ENCODE measurements at regions not wholly inside any gene's neighbourhood (a gene's known extent, or its start where the extent isn't known, plus 50 kb on each side); places are given as distances from the start of the nearest gene placed in this dataset.
"Not testable (repeated sequence)": the region's sequence is repeated elsewhere in the genome, so short reads cannot be mapped to it uniquely, and the experiment has no call there.

DNA sequence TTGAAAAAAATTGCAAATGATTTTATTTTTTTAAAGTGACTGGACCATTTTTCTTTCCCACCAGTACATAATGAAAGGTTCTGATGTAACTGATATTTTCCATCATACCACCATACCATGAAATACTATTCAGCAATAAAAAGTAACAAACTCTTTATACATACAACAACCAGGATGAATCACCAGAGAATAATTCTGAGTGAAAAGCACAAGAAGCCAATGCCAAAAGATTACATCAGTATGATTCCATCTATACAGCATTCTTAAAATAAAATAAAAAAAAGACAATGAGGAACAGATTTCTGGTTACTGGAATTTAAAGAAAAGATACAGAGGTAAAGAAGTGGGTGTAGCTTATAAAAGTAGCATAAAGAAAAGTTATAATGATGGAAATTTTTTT lies 423.7 kb upstream of the ST8SIA4 start:
- no peak for DNase-seq

DNA sequence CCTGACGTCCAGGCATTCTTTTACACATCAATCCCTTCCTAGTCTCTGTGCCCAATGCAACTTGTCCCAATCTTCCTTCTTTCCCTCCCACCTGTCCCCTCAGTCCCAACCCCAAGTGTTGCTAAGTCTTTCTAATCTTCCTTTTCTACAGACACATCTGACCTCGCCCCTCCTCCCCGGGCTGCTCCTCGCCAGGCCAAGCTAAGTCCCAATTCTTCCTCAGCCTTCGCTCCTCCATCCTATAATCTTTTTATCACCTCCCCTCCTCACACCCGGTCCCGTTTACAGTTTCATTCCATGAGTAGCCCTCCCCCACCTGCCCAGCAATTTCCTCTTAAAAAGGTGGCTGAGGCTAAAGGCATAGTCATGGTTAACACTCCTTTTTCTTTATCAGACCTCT lies 413.3 kb upstream of the ST8SIA4 start:
- DNase-seq, result not testable (repeated sequence)

DNA sequence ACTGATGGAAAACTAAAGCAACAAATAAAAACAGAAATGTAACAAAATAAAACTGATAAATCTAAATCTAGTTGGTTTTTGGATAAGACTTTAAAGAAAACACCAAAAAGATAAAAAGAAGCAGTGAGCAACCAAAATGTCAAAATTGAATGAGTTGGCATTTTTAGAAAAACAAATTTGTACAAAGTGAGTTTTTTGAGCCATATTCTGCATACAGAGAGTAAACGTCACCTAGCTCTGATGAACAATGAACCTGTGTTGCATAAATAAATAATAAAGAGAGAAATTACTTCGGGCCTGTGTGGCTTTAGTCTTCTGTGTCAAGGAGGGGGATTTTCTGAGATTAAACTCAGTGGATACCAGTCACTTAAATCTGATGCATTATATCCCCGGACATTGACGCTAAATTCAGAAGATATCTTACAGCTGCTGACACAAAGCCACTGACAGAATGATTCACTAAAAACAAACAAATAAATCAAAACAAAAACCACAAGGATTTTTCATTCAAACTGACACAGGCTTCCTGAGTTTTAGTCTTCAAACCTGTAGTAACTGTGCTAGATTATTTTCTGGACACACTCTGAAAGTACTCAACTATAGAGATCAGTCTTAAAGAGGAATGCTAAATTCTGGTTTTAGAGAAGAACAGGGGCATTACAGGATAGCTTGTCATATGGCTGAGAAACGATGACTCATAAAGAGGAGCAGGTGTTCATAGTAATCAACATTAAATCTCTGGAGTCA lies 403.5 kb upstream of the ST8SIA4 start:
- no peak for DNase-seq

DNA sequence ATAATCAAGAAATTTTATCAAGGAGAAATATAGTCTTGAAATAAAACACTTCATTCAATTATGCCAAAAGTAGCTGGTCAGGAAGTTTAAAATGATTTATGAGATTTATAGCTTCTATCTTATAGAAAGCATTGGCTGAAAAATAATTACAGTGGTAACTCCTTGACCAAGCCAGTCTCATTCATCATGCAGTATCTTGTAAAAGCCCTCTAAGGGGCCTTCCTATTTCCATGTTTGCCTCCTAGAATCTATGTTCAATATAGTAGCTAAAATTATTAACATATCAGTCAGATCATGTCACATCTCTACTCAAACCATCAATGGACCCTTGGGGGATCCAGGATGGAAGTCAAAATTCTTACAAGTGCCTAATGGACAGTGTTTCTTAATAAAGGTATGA lies 393.4 kb upstream of the ST8SIA4 start:
- DNase-seq, result no peak

DNA sequence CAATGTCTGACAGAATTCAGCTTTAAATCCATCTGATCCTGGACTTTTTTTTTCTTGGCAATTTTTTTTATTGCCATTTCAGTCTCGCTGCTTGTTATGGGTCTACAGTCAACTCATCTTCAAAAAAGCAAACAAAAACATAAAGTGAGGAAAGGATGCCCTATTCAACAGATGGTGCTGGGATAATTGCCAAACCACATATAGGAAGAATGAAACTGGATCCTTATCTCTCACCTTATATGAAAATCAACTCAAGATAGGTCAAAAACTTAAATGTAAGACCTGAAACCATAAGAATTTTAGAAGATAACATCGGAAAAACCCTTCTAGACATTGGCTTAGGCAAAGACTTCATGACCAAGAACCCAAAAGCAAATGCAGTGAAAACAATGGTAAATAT lies 389.1 kb upstream of the ST8SIA4 start:
- no peak for DNase-seq

DNA sequence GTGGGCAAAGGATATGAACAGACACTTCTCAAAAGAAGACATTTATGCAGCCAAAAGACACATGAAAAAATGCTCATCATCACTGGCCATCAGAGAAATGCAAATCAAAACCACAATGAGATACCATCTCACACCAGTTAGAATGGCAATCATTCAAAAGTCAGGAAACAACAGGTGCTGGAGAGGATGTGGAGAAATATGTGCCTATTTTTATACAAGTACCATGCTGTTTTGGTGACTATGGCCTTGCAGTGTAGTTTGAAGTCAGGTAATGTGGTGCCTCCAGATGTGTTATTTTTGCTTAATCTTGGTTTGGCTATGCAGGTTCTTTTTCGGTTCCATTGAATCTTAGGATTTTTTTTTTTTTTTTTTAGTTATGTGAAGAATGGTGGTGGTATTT lies 387.7 kb upstream of the ST8SIA4 start:
- not testable (repeated sequence) for DNase-seq

DNA sequence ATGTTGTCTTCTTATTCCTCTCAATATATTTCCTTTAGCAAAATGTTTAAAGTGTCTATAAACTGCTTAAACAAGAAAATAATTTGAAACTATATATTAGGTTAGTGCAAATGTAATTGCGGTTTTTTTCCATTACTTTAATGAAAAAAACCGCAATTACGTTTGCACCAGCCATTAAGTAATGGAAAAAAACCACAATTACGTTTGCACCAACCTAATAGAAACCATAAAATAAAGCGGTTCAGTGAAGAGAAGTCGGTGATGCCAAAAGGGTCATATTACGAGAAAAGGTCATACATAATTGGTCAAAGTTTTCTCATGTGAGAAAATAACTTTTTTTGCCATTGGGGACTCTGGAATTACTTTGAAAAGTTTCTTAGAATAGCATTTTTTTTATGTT lies 385.6 kb upstream of the ST8SIA4 start:
- no peak for DNase-seq

DNA sequence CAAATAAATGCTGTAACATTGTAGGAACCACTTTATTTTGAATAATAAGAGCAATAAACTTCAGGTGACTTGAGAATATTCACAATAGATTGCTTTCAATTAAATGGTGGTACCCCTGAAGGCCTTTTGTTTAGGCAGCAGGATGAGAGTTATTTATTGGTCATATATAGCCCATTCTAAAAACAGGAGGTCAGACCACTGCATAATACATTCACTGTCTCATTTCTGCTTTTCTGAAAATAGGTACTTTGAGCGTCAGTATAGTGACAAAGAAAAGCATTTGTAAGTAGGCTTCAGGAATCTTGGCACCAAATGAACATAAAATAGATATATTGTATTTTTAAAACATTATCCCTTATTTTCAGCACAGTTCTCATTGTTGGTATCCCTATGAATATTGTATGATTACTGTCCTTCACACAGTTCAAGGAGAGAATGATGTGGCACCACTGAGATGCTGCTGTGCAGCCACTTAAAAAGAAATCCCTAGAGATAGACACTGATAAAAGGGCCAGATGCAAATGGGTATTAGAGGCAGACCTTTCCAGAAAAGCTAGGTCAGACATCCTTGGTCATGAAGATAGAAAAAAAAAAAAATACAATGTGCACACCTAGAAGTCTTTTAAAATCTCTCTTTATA lies 381.8 kb upstream of the ST8SIA4 start:
- DNase-seq, result no peak

DNA sequence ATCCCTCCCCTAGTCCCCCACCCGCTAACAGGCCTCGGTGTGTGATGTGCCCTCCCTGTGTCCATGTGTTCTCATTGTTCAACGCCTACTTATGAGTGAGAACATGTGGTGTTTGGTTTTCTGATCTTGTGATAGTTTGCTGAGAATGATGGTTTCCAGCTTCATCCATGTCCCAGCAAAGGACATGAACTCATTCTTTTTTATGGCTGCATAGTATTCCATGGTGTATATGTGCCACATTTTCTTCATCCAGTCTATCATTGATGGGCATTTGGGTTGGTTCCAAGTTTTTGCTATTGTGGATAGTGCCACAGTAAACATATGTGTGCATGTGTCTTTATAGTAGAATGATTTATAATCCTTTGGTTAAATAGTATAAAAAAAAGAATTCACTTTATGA lies 380.9 kb upstream of the ST8SIA4 start:
- not testable (repeated sequence) for DNase-seq

DNA sequence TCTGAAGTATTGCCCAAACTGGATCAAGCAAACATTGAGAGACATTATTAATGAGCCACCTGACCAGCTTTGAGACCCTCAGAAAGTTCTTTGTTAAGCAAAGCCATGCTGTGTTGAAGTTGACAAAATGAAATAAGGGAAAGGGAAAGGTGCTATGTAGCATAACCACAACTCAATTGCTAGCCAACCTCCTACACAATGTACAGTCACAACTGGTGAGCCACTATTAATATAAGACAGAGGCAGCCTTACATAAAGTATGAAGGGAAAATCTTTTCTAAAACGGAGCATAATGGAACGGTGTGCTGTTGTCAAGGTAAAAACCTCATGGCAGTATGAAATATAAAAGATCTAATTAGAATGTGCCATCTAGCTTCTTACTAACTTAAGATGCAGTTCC lies 375.8 kb upstream of the ST8SIA4 start:
- DNase-seq, result no peak

DNA sequence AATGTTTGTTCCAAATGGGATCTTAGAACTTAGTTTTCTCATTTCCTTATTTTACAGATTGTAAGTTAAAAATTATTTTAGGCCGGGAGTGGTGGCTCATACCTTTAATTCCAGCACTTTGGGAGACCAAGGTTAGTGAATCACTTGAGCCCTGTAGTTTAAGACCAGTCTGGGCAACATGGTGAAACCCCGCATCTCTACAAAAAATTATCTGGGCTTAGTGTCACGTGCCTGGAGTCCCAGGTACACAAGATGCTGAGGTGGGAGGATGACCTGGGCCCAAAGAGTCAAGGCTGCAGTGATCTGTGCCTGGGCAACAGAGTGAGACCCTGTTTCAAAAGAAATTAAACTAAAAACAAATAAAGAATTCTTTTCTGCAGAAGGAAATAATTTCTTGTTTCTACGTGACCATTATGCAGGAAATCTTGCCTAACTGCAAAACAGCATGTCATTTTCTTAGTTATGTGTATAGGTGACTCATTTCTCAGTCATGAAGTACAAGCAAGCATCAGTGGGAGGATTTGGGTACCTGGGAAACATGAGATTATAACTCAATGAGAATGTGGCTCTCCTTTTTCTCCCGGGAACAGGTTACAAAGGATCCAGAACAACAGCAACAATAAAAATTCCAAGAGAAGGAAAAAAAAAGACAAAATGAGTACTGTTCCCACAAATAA lies 375.1 kb upstream of the ST8SIA4 start:
- DNase-seq, result no peak

DNA sequence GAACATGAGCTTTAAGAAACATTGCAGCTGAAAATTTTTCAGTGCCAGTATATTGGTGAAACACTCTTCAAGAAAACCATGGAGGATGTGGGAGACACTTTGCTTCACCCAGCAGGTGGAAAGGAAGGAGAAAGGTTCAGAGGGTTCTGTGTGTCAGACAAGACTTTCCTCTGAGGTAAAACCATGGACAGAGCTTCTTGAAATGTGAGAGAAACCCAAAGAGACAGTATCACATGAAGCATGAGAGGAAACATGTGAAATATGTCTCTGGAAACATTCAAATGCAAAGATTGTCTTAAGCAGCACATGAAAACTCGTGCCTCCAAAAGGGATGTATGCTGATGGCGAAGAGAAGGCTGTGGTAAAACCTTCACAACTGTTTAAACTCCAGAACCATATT lies 368.9 kb upstream of the ST8SIA4 start:
- DNase-seq, result no peak

DNA sequence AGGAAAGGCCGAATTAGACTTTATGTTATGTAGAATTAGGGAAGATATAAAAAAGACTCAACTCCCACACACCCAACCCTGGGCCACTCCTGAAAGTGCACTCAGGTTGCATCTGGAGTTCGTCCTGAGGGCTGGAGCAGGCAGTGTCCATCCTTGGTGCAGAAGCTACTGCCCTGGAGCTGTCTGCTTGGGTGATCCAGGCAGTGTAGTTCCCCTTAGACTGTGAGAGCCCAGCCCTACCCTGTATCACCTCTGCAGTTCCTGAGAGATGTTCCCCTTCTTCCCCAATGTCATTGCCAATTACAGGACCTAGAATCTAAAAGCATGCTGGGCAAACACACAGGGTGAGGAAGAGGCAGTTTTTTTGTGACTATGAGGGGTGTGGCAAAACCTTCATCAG lies 368.3 kb upstream of the ST8SIA4 start:
- no peak for DNase-seq

DNA sequence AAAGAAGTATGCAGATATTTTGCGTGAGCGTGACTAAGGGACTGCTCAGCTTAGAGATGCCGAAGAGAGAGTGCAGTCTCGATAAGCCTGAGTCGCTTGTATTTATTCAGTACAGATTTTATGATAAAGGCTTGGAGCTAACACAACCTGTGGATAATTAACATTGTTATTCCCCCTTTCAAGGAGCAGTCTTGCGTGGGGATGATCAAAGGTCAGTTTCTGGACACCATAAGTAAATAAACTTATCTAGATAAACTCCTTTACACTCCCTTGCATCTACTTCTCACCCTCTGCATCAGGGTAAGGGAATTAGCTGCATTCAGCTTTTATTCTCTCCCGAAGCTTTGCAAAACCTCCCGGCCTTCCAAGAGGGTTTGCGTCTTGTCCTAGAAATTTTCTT lies 357.8 kb upstream of the ST8SIA4 start:
- DNase-seq, result no peak

DNA sequence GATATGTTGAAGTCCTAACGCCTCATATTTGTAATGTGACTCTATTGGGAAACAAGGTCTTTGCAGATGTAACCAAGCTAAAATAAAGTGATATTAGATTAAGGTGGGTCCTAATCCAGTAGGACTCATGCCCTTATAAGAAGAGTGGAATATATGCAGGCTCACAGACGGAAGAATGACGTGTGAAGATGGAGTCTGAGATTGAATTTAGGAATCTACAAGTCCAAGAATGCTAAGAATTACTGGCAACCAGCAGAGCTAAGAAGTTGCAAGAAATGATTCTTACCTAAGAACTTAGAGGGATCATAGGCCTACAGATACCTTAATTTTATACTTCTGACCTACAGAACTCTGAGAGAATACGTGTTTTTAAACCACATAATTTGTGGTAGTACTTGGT lies 350.0 kb upstream of the ST8SIA4 start:
- no peak for DNase-seq

DNA sequence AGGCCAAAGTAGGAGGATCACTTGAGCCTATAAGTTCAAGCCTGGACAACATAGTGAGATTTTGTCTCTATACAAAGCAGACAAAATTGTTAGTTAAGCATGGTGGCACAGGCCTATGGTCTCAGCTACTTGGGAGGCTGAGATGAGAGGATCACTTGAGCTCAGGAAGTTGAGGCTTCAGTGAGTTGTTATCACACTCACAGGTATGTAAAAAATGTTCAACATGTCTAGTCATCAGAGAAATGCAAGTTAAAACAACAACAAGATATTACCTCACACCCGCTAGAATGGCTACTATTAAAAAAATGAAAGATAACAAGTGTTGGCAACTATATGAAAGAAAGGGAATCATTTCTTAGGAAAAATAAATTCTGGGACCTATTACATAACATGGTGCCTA lies 341.5 kb upstream of the ST8SIA4 start:
- DNase-seq, result no peak

DNA sequence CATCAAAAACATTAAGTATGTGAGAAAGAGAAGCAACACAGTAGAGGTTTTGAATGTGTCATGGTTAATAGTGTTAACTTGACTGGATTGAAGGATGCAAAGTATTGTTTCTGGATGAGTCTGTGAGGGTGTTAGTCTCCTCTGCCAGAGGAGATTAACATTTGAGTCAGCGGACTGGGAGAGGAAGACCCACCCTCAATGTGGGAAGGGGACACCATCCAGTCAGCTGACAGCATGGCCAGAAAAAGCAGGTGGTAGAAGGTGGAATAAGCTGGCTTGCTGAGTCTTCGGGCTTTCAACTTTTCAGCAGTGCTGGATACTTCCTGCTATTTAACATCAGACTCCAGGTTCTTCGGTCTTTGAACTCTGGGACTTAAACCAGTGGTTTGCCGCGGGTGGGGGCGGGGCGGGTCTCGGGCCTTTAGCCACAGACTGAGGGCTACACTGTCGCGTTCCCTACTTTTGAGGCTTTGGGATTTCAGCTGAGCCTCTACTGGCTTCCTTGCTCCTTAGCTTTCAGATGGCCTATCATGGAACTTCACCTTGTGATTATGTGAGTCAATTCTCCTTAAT lies 309.9 kb upstream of the ST8SIA4 start:
- no peak for DNase-seq

DNA sequence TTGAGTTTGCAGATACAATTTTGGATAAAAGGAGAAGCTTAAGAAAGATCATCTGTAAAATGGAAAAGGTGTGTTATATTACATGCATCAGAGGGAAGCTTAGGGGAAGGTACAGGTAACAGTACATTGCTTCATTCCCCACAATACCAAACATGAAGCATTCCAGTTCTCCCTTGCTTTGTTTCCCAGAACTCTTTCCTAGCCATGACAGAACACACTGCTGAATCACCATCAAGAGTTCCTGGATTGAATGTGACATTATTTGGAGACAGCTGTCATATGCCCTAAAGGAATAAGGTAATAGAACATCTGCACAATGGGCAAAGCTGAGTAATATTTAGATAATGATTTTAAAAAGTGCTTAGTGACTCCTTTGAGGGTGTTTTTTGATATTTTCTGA lies 303.5 kb upstream of the ST8SIA4 start:
- no peak for DNase-seq

DNA sequence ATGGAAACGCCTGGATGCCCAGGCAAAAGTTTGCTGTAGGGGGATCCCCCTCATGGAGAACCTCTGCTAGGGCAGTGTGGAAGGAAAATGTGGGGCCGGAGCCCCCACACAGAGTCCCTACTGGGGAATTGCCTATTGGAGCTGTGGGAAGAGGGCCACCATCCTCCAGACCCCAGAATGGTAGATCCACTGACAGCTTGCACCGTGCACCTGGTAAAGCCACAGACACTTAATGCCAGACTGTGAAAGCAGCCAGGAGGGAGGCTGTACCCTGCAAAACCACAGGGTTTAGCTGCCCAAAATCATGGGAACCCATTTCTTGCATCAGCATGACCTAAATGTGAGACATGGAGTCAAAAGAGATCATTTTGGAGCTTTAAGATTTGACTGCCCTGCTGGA lies 302.0 kb upstream of the ST8SIA4 start:
- DNase-seq, result not testable (repeated sequence)

DNA sequence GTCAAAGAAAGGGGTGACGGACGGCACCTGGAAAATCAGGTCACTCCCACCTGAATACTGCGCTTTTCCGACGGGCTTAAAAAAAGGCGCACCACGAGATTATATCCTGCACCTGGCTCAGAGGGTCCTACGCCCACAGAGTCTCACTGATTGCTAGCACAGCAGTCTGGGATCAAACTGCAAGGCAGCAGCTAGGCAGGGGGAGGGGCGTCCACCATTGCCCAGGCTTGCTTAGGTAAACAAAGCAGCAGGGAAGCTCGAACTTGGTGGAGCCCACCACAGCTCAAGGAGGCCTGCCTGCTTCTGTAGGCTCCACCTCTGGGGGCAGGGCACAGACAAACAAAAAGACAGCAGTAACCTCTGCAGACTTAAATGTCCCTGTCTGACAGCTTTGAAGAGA lies 277.3 kb upstream of the ST8SIA4 start:
- not testable (repeated sequence) for DNase-seq

DNA sequence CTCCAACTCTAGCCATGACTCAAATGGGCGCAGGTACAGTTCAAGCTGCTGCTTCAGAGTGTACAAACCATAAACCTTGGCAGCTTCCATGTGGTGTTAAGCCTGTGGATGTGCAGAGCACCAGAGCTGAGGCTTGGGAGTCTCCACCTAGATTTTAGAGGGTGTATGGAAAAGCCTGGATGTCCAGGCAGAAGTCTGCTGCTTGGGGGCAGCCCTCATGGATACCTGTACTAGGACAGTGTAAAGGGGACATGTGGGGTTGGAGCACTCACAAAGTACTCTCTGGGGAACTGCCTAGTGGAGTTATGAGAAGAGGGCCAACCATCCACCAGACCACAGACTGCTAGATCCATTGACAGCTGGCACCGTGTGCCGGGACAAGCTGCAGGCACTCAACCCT lies 273.5 kb upstream of the ST8SIA4 start:
- DNase-seq, result no peak

DNA sequence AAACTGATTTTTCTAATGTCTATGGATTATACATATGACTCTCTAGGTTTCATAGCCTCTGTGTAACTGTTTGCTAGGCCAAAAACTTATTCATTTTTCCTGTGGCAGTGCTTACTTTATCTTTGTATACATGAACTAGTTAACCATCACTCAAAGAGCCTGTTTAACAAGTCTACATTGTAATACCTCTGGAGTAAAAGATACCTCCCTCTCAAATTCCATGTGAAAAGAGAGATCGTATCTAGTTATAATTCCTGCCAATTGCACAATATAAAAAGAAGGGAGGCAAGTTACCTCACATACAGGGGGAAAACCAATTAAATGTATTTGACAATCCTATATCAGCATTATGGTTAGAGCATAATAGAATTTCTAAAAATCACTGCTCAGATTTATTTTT lies 271.9 kb upstream of the ST8SIA4 start:
- DNase-seq, result no peak

DNA sequence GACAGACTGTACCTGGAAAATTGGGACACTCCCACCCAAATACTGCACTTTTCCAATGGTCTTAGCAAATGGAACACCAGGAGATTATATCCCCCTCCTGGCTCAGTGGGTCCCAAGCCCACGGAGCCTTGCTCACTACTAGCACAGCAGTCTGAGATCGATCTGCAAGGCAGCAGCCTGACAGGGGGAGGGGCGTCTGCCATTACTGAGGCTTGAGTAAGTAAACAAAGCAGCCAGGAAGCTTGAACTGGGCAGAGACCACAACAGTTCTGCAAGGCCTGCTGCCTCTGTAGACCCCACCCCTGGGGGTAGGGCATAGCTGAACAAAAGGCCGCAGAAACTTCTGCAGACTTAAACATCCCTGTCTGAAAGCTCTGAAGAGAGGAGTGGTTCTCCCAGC lies 260.0 kb upstream of the ST8SIA4 start:
- DNase-seq, result no peak

DNA sequence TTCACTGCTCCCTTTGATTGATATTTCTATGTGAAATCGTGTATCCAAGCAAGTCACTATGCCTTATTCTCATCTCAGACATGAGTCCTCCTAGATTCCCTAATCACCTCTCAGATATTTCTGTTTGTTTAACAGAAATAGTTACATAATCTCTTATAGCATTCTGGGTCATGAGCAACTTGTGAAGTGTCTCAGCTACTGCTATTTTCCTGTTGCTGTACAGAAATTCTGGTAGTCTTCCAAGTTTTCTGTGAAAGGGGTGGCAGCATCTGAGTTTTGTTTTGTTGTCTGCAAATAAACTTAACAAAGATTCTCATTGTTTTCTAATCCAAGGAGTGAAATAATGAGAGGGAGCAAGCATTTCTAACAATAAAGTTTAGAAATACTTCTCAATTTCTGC lies 256.9 kb upstream of the ST8SIA4 start:
- no peak for DNase-seq

Measured in activated CD4-positive, CD25-positive, alpha-beta regulatory T cell (primary cell).